Kidney (tissue), 13 donors: ENCODE measurements at regions not wholly inside any gene's neighbourhood (a gene's known extent, or its start where the extent isn't known, plus 50 kb on each side); places are given as distances from the start of the nearest gene placed in this dataset.

Experiments
- DNase-seq, 5 donors: peaks; one replicate each; pipeline ENCODE4 v3.0.0-alpha.2; 2013 to 2020
- FAIRE-seq: peaks from 2 replicates; lab custom pipeline; 2012; peaks lifted over from hg19 to GRCh38; lab: Jason Lieb, UNC
- H3K27ac ChIP-seq, 2 donors: one replicate each; pipeline ENCODE4 v1.7.0; 2013; ENCODE audit warnings: low read depth in 2 of 2, low read length in 2 of 2, inconsistent platforms in 1 of 2
- H3K27me3 ChIP-seq: one replicate; pipeline ENCODE4 v1.7.1; 2013; ENCODE audit warnings: low read length, inconsistent platforms; ENCODE audit not compliant: control insufficient read depth, insufficient read depth
- H3K36me3 ChIP-seq, 3 donors: one replicate each; pipeline versions ENCODE4 v1.7.0 to v1.7.1; 2013; ENCODE audit warnings: low read length in 3 of 3, control low read depth in 1 of 3, inconsistent platforms in 1 of 3; ENCODE audit not compliant: insufficient read depth in 3 of 3, control insufficient read depth in 2 of 3
- H3K4me1 ChIP-seq, 3 donors: one replicate each; pipeline versions ENCODE4 v1.7.0 to v1.7.1; 2013; ENCODE audit warnings: low read length in 3 of 3, inconsistent platforms in 1 of 3, low read depth in 1 of 3; ENCODE audit not compliant: control insufficient read depth in 2 of 3, insufficient read depth in 2 of 3
- H3K4me3 ChIP-seq, 3 donors: one replicate each; pipeline versions ENCODE4 v1.7.0 to v1.8.1; 2013; ENCODE audit warnings: low read length in 3 of 3, control low read depth in 1 of 3, inconsistent platforms in 1 of 3
- H3K9ac ChIP-seq, 3 donors: one replicate each; pipeline versions ENCODE4 v1.7.0 to v1.7.1; 2013; ENCODE audit warnings: low read length in 3 of 3, control low read depth in 1 of 3, inconsistent platforms in 1 of 3
- H3K9me3 ChIP-seq, 3 donors: one replicate each; pipeline versions ENCODE4 v1.7.0 to v1.7.1; 2013; ENCODE audit warnings: low read length in 3 of 3, control low read depth in 1 of 3, inconsistent platforms in 1 of 3; ENCODE audit not compliant: control insufficient read depth in 2 of 3, insufficient read depth in 1 of 3
- CTCF ChIP-seq: IDR thresholded peaks from 3 replicates; pipeline ENCODE4 v1.5.1; 2012; ENCODE audit warnings: mild to moderate bottlenecking, moderate library complexity, borderline replicate concordance; ENCODE audit not compliant: insufficient read depth; ENCODE audit errors: extremely low read depth
- intact Hi-C: fragments of 100-400 bp; cut with DNase I; formaldehyde crosslinking; loops from one replicate; pipeline ENCODE4 v1.11.1; 2022
- donor health status: control.
- donor health status: control.
- donor health status: control.
- donor health status: control.
- donor health status: control.
- donor health status: DM: yes; HTN: yes; CAD: no.
- donor health status: Normal renal cell carcinoma (clear cell type).

- Histone ChIP-seq H3K4me3 (no peak overlapping the region), H3K9me3 (no peaks in the 10 kb centered on the region), H3K4me1 (no peaks in the 10 kb centered on the region), H3K27ac (no peak overlapping the region), H3K36me3 (no peaks in the 10 kb centered on the region), H3K27me3 (no peaks in the 10 kb centered on the region), H3K9ac (no peak overlapping the region)
- FAIRE-seq: no peak
- intact Hi-C loops: no loop called here
- TF ChIP-seq CTCF: no peak
- DNase-seq: no peak
Observed at GRCh38 chr9:108469654-108470053, 386.1 kb downstream of the ACTL7B start.

GRCh38 chr9:108468364-108468763, 387.4 kb downstream of the ACTL7B start:
- FAIRE-seq: no peak
- peak; percentile 36 for TF ChIP-seq CTCF
- Histone ChIP-seq H3K27me3 (no peaks in the 10 kb centered on the region), H3K9ac (no peak overlapping the region), H3K9me3 (no peaks in the 10 kb centered on the region), H3K4me3 (no peak overlapping the region), H3K4me1 (no peaks in the 10 kb centered on the region), H3K36me3 (no peaks in the 10 kb centered on the region), H3K27ac (no peak overlapping the region)
- intact Hi-C loops: no loop called here
- peak in 2 of 5 donors; percentile 6 to 20 for DNase-seq

- Histone ChIP-seq H3K9me3 (no peaks in the 10 kb centered on the region), H3K27me3 (no peaks in the 10 kb centered on the region), H3K9ac (no peak overlapping the region), H3K4me3 (no peak overlapping the region), H3K4me1 (no peaks in the 10 kb centered on the region), H3K36me3 (no peaks in the 10 kb centered on the region), H3K27ac (no peak overlapping the region)
- intact Hi-C loops: no loop called here
- no peak for DNase-seq
- no peak for FAIRE-seq
- no peak for TF ChIP-seq CTCF
Observed at GRCh38 chr9:108467653-108468324, 388.0 kb downstream of the ACTL7B start.

- intact Hi-C loops: no loop called here
- H3K27ac ChIP-seq: no peak overlapping the region
- H3K9me3 ChIP-seq: no peaks in the 10 kb centered on the region
- H3K36me3 ChIP-seq: no peaks in the 10 kb centered on the region
- FAIRE-seq: no peak
- H3K4me3 ChIP-seq: no peak overlapping the region
- H3K9ac ChIP-seq: no peak overlapping the region
- no peaks in the 10 kb centered on the region for H3K27me3 ChIP-seq
- no peak for DNase-seq
- TF ChIP-seq CTCF: no peak
- H3K4me1 ChIP-seq: no peaks in the 10 kb centered on the region
Observed at GRCh38 chr9:108467161-108467560, 388.6 kb downstream of the ACTL7B start.
